ENCODE measurements at regions not wholly inside any gene's neighbourhood (a gene's known extent, or its start where the extent isn't known, plus 50 kb on each side); places are given as distances from the start of the nearest gene placed in this dataset.

DNA sequence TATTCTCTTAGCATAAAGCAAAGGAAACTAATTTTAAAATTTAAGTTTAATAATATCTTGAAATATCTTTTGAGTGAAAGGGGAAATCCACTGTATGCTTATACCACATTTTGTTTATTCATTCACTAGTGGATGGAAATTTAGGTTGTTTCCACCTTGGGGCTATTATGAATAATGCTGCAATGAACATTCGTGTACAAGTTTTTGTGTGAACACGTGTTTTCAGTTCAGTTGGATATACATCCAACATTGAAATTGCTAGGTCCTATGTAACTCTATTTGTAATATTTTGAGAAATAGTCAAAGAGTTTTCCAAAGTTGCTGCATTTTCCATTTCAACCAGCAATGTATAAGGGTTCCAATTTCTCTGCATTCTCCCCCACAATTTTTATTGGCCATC, 83.7 kb upstream of the ETV6 start:
- H3K9me3 Mint-ChIP-seq: no peaks in the 10 kb centered on the region
- no peak overlapping the region for H3K27ac ChIP-seq (ENCODE audit: low read depth)
- no peak for TF ChIP-seq EZH2 (IDR thresholded peaks at IDR 0.05; ENCODE audit: low read depth, unreplicated experiment)
- TF ChIP-seq EZH2phosphoT487 (IDR thresholded peaks at IDR 0.05; ENCODE audit: unreplicated experiment): no peak
- TF ChIP-seq NANOG (IDR thresholded peaks at IDR 0.05; ENCODE audit: borderline replicate concordance): no peak
- TF ChIP-seq, protein P1, sequence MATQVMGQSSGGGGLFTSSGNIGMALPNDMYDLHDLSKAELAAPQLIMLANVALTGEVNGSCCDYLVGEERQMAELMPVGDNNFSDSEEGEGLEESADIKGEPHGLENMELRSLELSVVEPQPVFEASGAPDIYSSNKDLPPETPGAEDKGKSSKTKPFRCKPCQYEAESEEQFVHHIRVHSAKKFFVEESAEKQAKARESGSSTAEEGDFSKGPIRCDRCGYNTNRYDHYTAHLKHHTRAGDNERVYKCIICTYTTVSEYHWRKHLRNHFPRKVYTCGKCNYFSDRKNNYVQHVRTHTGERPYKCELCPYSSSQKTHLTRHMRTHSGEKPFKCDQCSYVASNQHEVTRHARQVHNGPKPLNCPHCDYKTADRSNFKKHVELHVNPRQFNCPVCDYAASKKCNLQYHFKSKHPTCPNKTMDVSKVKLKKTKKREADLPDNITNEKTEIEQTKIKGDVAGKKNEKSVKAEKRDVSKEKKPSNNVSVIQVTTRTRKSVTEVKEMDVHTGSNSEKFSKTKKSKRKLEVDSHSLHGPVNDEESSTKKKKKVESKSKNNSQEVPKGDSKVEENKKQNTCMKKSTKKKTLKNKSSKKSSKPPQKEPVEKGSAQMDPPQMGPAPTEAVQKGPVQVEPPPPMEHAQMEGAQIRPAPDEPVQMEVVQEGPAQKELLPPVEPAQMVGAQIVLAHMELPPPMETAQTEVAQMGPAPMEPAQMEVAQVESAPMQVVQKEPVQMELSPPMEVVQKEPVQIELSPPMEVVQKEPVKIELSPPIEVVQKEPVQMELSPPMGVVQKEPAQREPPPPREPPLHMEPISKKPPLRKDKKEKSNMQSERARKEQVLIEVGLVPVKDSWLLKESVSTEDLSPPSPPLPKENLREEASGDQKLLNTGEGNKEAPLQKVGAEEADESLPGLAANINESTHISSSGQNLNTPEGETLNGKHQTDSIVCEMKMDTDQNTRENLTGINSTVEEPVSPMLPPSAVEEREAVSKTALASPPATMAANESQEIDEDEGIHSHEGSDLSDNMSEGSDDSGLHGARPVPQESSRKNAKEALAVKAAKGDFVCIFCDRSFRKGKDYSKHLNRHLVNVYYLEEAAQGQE (IDR thresholded peaks at IDR 0.05; ENCODE audit: unreplicated experiment): no peak
- no peak for TF ChIP-seq ZNF331 (CRISPR knock-in tag; IDR thresholded peaks at IDR 0.05; ENCODE audit: low read depth)
- TF ChIP-seq POLR2AphosphoS5 (IDR thresholded peaks at IDR 0.05; ENCODE audit: low read depth): no peak
- no peaks in the 10 kb centered on the region for H3K36me3 Mint-ChIP-seq (ENCODE audit: low read depth)
- ATAC-seq: no peak
- peaks cover 3% of the 10 kb centered on the region for H3K27me3 Mint-ChIP-seq (ENCODE audit: insufficient read depth, low read depth, poor library complexity)
- no peaks in the 10 kb centered on the region for H3K4me1 ChIP-seq (ENCODE audit: insufficient read depth)
- H4K20me1 ChIP-seq (replicated peaks; ENCODE audit: insufficient read depth): no peaks in the 10 kb centered on the region
- no peak overlapping the region for H2AFZ ChIP-seq
- no peaks in the 10 kb centered on the region for H3K36me3 ChIP-seq (ENCODE audit: insufficient read depth)
- no peaks in the 10 kb centered on the region for H3K79me2 ChIP-seq (replicated peaks; ENCODE audit: insufficient read depth)
- no peak overlapping the region for H3K27ac Mint-ChIP-seq
- H3K4me2 ChIP-seq: no peak overlapping the region
- H3K4me3 ChIP-seq: no peak overlapping the region
- DNase-seq (ENCODE audit: low spot score): no peak
- no peaks in the 10 kb centered on the region; the same call in 1 of the 3 replicates for H3K4me1 Mint-ChIP-seq
- no peaks in the 10 kb centered on the region for H3F3A ChIP-seq (replicated peaks; ENCODE audit: low read depth)
- no peak overlapping the region for H3K4me3 Mint-ChIP-seq
- H3K27me3 ChIP-seq (ENCODE audit: insufficient read depth): no peaks in the 10 kb centered on the region
- H3K9me2 ChIP-seq (ENCODE audit: insufficient read depth): no peaks in the 10 kb centered on the region

DNA sequence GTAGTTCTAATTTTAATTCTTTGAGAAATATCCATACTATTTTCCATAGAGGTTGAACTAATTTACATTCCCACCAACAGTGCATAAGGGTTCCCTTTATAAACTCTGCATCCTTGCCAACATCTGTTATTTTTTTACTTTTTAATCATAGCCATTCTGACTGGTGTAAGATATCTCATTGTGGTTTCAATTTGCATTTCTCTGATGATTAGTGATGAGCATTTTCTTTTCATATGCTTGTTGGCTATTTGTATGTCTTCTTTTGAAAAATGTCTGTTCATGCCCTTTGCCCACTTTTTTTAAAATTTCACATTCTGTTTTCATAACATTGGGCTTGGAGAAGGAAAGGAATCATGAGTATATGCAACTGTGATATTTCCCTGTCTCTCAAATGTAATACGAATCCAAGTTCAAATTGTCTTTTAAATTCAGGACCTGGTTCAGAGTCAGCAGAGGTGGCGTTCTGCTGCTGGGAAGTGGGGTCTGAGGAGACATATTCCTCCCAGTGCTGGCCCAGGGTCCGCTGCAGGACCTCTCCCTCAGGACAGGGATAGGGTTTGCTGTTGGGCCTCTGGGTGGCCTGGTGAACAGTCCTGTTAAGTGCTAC, 81.2 kb upstream of the ETV6 start:
- H3K4me3 ChIP-seq: no peak overlapping the region
- Mint-ChIP-seq H3K27ac (no peak overlapping the region), H3K4me1 (no peaks in the 10 kb centered on the region; the same call in 1 of the 3 replicates), H3K4me3 (no peak overlapping the region), H3K36me3 (ENCODE audit: low read depth) (no peaks in the 10 kb centered on the region), H3K9me3 (no peaks in the 10 kb centered on the region), H3K27me3 (ENCODE audit: insufficient read depth, low read depth, poor library complexity) (peaks cover 1% of the 10 kb centered on the region)
- H4K20me1 ChIP-seq (replicated peaks; ENCODE audit: insufficient read depth): no peaks in the 10 kb centered on the region
- H3K4me2 ChIP-seq: no peak overlapping the region
- no peaks in the 10 kb centered on the region for H3K79me2 ChIP-seq (replicated peaks; ENCODE audit: insufficient read depth)
- no peak overlapping the region for H3K27ac ChIP-seq (ENCODE audit: low read depth)
- H3K9me2 ChIP-seq (ENCODE audit: insufficient read depth): no peaks in the 10 kb centered on the region
- no peaks in the 10 kb centered on the region for H3K4me1 ChIP-seq (ENCODE audit: insufficient read depth)
- H2AFZ ChIP-seq: no peak overlapping the region
- ATAC-seq: no peak
- TF ChIP-seq, protein P2, sequence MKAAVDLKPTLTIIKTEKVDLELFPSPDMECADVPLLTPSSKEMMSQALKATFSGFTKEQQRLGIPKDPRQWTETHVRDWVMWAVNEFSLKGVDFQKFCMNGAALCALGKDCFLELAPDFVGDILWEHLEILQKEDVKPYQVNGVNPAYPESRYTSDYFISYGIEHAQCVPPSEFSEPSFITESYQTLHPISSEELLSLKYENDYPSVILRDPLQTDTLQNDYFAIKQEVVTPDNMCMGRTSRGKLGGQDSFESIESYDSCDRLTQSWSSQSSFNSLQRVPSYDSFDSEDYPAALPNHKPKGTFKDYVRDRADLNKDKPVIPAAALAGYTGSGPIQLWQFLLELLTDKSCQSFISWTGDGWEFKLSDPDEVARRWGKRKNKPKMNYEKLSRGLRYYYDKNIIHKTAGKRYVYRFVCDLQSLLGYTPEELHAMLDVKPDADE (IDR thresholded peaks at IDR 0.05): no peak
- TF ChIP-seq STAT1 (IDR thresholded peaks at IDR 0.05; ENCODE audit: unreplicated experiment) (no peak), JUNB (IDR thresholded peaks at IDR 0.05; ENCODE audit: unreplicated experiment) (no peak), ZNF331 (CRISPR knock-in tag; IDR thresholded peaks at IDR 0.05; ENCODE audit: low read depth) (no peak), ZNF114 (CRISPR knock-in tag; IDR thresholded peaks at IDR 0.05) (no peak), NANOG (IDR thresholded peaks at IDR 0.05; ENCODE audit: borderline replicate concordance) (no peak), EZH2 (IDR thresholded peaks at IDR 0.05; ENCODE audit: low read depth, unreplicated experiment) (no peak)
- TF ChIP-seq, protein P3, sequence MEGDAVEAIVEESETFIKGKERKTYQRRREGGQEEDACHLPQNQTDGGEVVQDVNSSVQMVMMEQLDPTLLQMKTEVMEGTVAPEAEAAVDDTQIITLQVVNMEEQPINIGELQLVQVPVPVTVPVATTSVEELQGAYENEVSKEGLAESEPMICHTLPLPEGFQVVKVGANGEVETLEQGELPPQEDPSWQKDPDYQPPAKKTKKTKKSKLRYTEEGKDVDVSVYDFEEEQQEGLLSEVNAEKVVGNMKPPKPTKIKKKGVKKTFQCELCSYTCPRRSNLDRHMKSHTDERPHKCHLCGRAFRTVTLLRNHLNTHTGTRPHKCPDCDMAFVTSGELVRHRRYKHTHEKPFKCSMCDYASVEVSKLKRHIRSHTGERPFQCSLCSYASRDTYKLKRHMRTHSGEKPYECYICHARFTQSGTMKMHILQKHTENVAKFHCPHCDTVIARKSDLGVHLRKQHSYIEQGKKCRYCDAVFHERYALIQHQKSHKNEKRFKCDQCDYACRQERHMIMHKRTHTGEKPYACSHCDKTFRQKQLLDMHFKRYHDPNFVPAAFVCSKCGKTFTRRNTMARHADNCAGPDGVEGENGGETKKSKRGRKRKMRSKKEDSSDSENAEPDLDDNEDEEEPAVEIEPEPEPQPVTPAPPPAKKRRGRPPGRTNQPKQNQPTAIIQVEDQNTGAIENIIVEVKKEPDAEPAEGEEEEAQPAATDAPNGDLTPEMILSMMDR (conservative IDR thresholded peaks at IDR 0.05; ENCODE audit: low read depth in 2 of 2): no peak
- DNase-seq (ENCODE audit: low spot score): no peak
- no peaks in the 10 kb centered on the region for H3F3A ChIP-seq (replicated peaks; ENCODE audit: low read depth)
- no peaks in the 10 kb centered on the region for H3K36me3 ChIP-seq (ENCODE audit: insufficient read depth)
- H3K27me3 ChIP-seq (ENCODE audit: insufficient read depth): no peaks in the 10 kb centered on the region
